Activated CD4-positive, alpha-beta T cell treated with anti-CD3 and anti-CD28 coated beads for 36 hours (primary cell): ENCODE measurements at regions not wholly inside any gene's neighbourhood (a gene's known extent, or its start where the extent isn't known, plus 50 kb on each side); places are given as distances from the start of the nearest gene placed in this dataset.

Experiments
- ATAC-seq: fragments of 200-7000 bp; cut with Tn5 transposase; one replicate; pipeline ENCODE4 v1.10.0; 2021; ENCODE audit warnings: mild to moderate bottlenecking, moderate library complexity
- CTCF ChIA-PET: fragments of 350-600 bp; sonication (Branson Sonifier 250); formaldehyde crosslinking; loops from one replicate; lab custom pipeline; 2021; ENCODE audit warnings: antibody characterized with exemption; lab: Charles Lee
- POLR2A ChIA-PET: fragments of 350-600 bp; sonication (Branson Sonifier 250); formaldehyde crosslinking; loops from one replicate; lab custom pipeline; 2021; ENCODE audit warnings: antibody characterized with exemption, inconsistent platforms; lab: Charles Lee
- DNase-seq: peaks from one replicate; pipeline ENCODE4 v3.0.0-alpha.2; 2020
- H3K27ac Mint-ChIP-seq: one replicate; pipeline ENCODE4 v1.8.0; 2021; ENCODE audit warnings: mixed read lengths
- H3K27me3 Mint-ChIP-seq: one replicate; pipeline ENCODE4 v1.8.0; 2021; ENCODE audit warnings: mixed read lengths
- H3K36me3 Mint-ChIP-seq: one replicate; pipeline ENCODE4 v1.8.0; 2021; ENCODE audit warnings: low read depth, mixed read lengths
- H3K4me1 Mint-ChIP-seq: one replicate; pipeline ENCODE4 v1.8.0; 2021; ENCODE audit warnings: mixed read lengths
- H3K4me3 Mint-ChIP-seq: one replicate; pipeline ENCODE4 v1.8.0; 2021; ENCODE audit warnings: mild to moderate bottlenecking, moderate library complexity, mixed read lengths
- H3K9me3 Mint-ChIP-seq: one replicate; pipeline ENCODE4 v1.8.0; 2021; ENCODE audit warnings: low read depth, mixed read lengths
- intact Hi-C, 2 experiments: fragments of 100-400 bp; cut with DNase I in 1 of 2; cut with micrococcal nuclease in 1 of 2; formaldehyde crosslinking; loops; one replicate each; pipeline versions ENCODE4 v1.14.2 to v1.15.1; 2022 to 2024; cut with DNase I, micrococcal nuclease

GRCh38 chr15:96764501-96764900, 434.0 kb downstream of the NR2F2 start:
- ATAC-seq (no peak), DNase-seq (no peak)
- Mint-ChIP-seq H3K4me3 (no peak overlapping the region), H3K36me3 (no peaks in the 10 kb centered on the region), H3K9me3 (peaks cover 2% of the 10 kb centered on the region), H3K27ac (no peak overlapping the region), H3K27me3 (no peaks in the 10 kb centered on the region), H3K4me1 (no peaks in the 10 kb centered on the region)
- intact Hi-C loops: no loop called here
- POLR2A ChIA-PET: no interaction called here
- CTCF ChIA-PET: no interaction called here

GRCh38 chr15:96764946-96765345, 434.4 kb downstream of the NR2F2 start:
- intact Hi-C loops: no loop called here
- ATAC-seq: no peak
- Mint-ChIP-seq H3K27me3 (no peaks in the 10 kb centered on the region), H3K4me1 (no peaks in the 10 kb centered on the region), H3K36me3 (no peaks in the 10 kb centered on the region), H3K4me3 (no peak overlapping the region), H3K9me3 (peaks cover 2% of the 10 kb centered on the region), H3K27ac (no peak overlapping the region)
- DNase-seq: no peak
- ChIA-PET POLR2A (no interaction called here), CTCF (no interaction called here)

- Mint-ChIP-seq H3K9me3 (peaks cover 5% of the 10 kb centered on the region), H3K27me3 (no peaks in the 10 kb centered on the region), H3K4me1 (no peaks in the 10 kb centered on the region), H3K27ac (no peak overlapping the region), H3K4me3 (no peak overlapping the region), H3K36me3 (no peaks in the 10 kb centered on the region)
- ATAC-seq (no peak), DNase-seq (no peak)
- POLR2A ChIA-PET: no interaction called here
- intact Hi-C loops: no loop called here
- CTCF ChIA-PET: no interaction called here
Observed at GRCh38 chr15:96766366-96766765, 435.9 kb downstream of the NR2F2 start.

GRCh38 chr15:96767703-96768434, 437.4 kb downstream of the NR2F2 start:
- no peak overlapping the region for H3K4me3 Mint-ChIP-seq
- H3K36me3 Mint-ChIP-seq: no peaks in the 10 kb centered on the region
- H3K4me1 Mint-ChIP-seq: no peaks in the 10 kb centered on the region
- POLR2A ChIA-PET: no interaction called here
- peaks cover 6% of the 10 kb centered on the region for H3K9me3 Mint-ChIP-seq
- ATAC-seq (no peak), DNase-seq (no peak)
- H3K27me3 Mint-ChIP-seq: no peaks in the 10 kb centered on the region
- no peak overlapping the region for H3K27ac Mint-ChIP-seq
- CTCF ChIA-PET: interaction anchor here (0.6 kb wide), 2 partner anchors 124 to 531 kb away, joined by 3 to 4 read pairs; no protein-coding TSS in a partner anchor
- intact Hi-C loops: no loop called here

GRCh38 chr15:96768435-96768789, 437.9 kb downstream of the NR2F2 start:
- no peak overlapping the region for H3K4me3 Mint-ChIP-seq
- H3K27me3 Mint-ChIP-seq: no peaks in the 10 kb centered on the region
- peaks cover 5% of the 10 kb centered on the region for H3K9me3 Mint-ChIP-seq
- intact Hi-C loops: no loop called here
- ATAC-seq (no peak), DNase-seq (no peak)
- H3K36me3 Mint-ChIP-seq: no peaks in the 10 kb centered on the region
- H3K4me1 Mint-ChIP-seq: no peaks in the 10 kb centered on the region
- POLR2A ChIA-PET: no interaction called here
- CTCF ChIA-PET: no interaction called here
- H3K27ac Mint-ChIP-seq: no peak overlapping the region

GRCh38 chr15:96771035-96771434, 440.5 kb downstream of the NR2F2 start:
- CTCF ChIA-PET: no interaction called here
- DNase-seq (no peak), ATAC-seq (no peak)
- H3K27ac Mint-ChIP-seq: no peak overlapping the region
- intact Hi-C loops: no loop called here
- no peak overlapping the region for H3K4me3 Mint-ChIP-seq
- no peaks in the 10 kb centered on the region for H3K27me3 Mint-ChIP-seq
- H3K9me3 Mint-ChIP-seq: peaks cover 5% of the 10 kb centered on the region
- H3K4me1 Mint-ChIP-seq: no peaks in the 10 kb centered on the region
- no peaks in the 10 kb centered on the region for H3K36me3 Mint-ChIP-seq
- POLR2A ChIA-PET: no interaction called here

GRCh38 chr15:96774216-96774615, 443.7 kb downstream of the NR2F2 start:
- no peaks in the 10 kb centered on the region for H3K27me3 Mint-ChIP-seq
- no peak overlapping the region for H3K4me3 Mint-ChIP-seq
- H3K36me3 Mint-ChIP-seq: no peaks in the 10 kb centered on the region
- peaks cover 5% of the 10 kb centered on the region for H3K9me3 Mint-ChIP-seq
- ChIA-PET POLR2A (no interaction called here), CTCF (no interaction called here)
- H3K4me1 Mint-ChIP-seq: no peaks in the 10 kb centered on the region
- intact Hi-C loops: no loop called here
- ATAC-seq: no peak
- H3K27ac Mint-ChIP-seq: no peak overlapping the region
- no peak for DNase-seq

- no peak overlapping the region for H3K27ac Mint-ChIP-seq
- H3K36me3 Mint-ChIP-seq: no peaks in the 10 kb centered on the region
- ChIA-PET CTCF (no interaction called here), POLR2A (no interaction called here)
- no peak for DNase-seq
- H3K27me3 Mint-ChIP-seq: no peaks in the 10 kb centered on the region
- no peak overlapping the region for H3K4me3 Mint-ChIP-seq
- no peaks in the 10 kb centered on the region for H3K9me3 Mint-ChIP-seq
- intact Hi-C loops: no loop called here
- no peaks in the 10 kb centered on the region for H3K4me1 Mint-ChIP-seq
- no peak for ATAC-seq
Observed at GRCh38 chr15:96783746-96784145, 453.2 kb downstream of the NR2F2 start.

GRCh38 chr15:96790004-96790403, 459.5 kb downstream of the NR2F2 start:
- Mint-ChIP-seq H3K4me1 (no peaks in the 10 kb centered on the region), H3K36me3 (no peaks in the 10 kb centered on the region), H3K27ac (no peak overlapping the region), H3K27me3 (no peaks in the 10 kb centered on the region), H3K4me3 (no peak overlapping the region), H3K9me3 (no peaks in the 10 kb centered on the region)
- ATAC-seq: no peak
- ChIA-PET POLR2A (no interaction called here), CTCF (no interaction called here)
- intact Hi-C loops: no loop called here
- no peak for DNase-seq

- ChIA-PET POLR2A (no interaction called here), CTCF (interaction anchor here (0.6 kb wide), 1 partner anchor 116 kb away, joined by 3 read pairs; no protein-coding TSS in a partner anchor)
- intact Hi-C loops: no loop called here
- Mint-ChIP-seq H3K4me1 (no peaks in the 10 kb centered on the region), H3K4me3 (no peak overlapping the region), H3K36me3 (no peaks in the 10 kb centered on the region), H3K9me3 (peaks cover 1% of the 10 kb centered on the region), H3K27me3 (no peaks in the 10 kb centered on the region), H3K27ac (no peak overlapping the region)
- ATAC-seq (no peak), DNase-seq (no peak)
Observed at GRCh38 chr15:96792216-96792615, 461.7 kb downstream of the NR2F2 start.

GRCh38 chr15:96796841-96797240, 466.3 kb downstream of the NR2F2 start:
- Mint-ChIP-seq H3K27ac (no peak overlapping the region), H3K36me3 (no peaks in the 10 kb centered on the region), H3K4me1 (no peaks in the 10 kb centered on the region), H3K9me3 (peaks cover 3% of the 10 kb centered on the region), H3K27me3 (no peaks in the 10 kb centered on the region), H3K4me3 (no peak overlapping the region)
- POLR2A ChIA-PET: no interaction called here
- CTCF ChIA-PET: interaction anchor here (0.7 kb wide), 1 partner anchor 1692 kb away, joined by 3 read pairs; no protein-coding TSS in a partner anchor
- intact Hi-C loops: no loop called here
- DNase-seq (no peak), ATAC-seq (no peak)

GRCh38 chr15:96801576-96802150, 471.2 kb downstream of the NR2F2 start:
- POLR2A ChIA-PET: no interaction called here
- Mint-ChIP-seq H3K27ac (no peak overlapping the region), H3K27me3 (no peaks in the 10 kb centered on the region), H3K4me3 (no peak overlapping the region), H3K9me3 (peaks cover 4% of the 10 kb centered on the region), H3K4me1 (no peaks in the 10 kb centered on the region), H3K36me3 (no peaks in the 10 kb centered on the region)
- no peak for ATAC-seq
- intact Hi-C loops: no loop called here
- no peak for DNase-seq
- CTCF ChIA-PET: interaction anchor here (0.6 kb wide), 1 partner anchor 51 kb away, joined by 3 read pairs; no protein-coding TSS in a partner anchor
